Glutamatergic neuron (in vitro differentiated cells): ENCODE measurements at regions not wholly inside any gene's neighbourhood (a gene's known extent, or its start where the extent isn't known, plus 50 kb on each side); places are given as distances from the start of the nearest gene placed in this dataset.
"Not testable (repeated sequence)": the region's sequence is repeated elsewhere in the genome, so short reads cannot be mapped to it uniquely, and the experiment has no call there.

Experiments used
- DNase-seq: peaks from one replicate; pipeline ENCODE4 v3.0.0; 2022
- H3K27ac Mint-ChIP-seq: one replicate; pipeline ENCODE4 v1.8.0; 2020; ENCODE audit warnings: mild to moderate bottlenecking, mixed read lengths, inconsistent platforms; ENCODE audit not compliant: unreplicated experiment
- H3K27me3 Mint-ChIP-seq: one replicate; pipeline ENCODE4 v1.8.0; 2020; ENCODE audit warnings: mild to moderate bottlenecking, moderate library complexity, mixed read lengths, inconsistent platforms; ENCODE audit not compliant: unreplicated experiment
- H3K36me3 Mint-ChIP-seq: one replicate; pipeline ENCODE4 v1.8.0; 2020; ENCODE audit warnings: mild to moderate bottlenecking, mixed read lengths, inconsistent platforms; ENCODE audit not compliant: unreplicated experiment
- H3K4me1 Mint-ChIP-seq: one replicate; pipeline ENCODE4 v1.8.0; 2020; ENCODE audit warnings: mild to moderate bottlenecking, low read depth, mixed read lengths, inconsistent platforms; ENCODE audit not compliant: unreplicated experiment
- H3K4me3 Mint-ChIP-seq: one replicate; pipeline ENCODE4 v1.8.0; 2020; ENCODE audit warnings: mild to moderate bottlenecking, mixed read lengths, inconsistent platforms; ENCODE audit not compliant: unreplicated experiment
- H3K9me3 Mint-ChIP-seq: one replicate; pipeline ENCODE4 v1.8.0; 2020; ENCODE audit warnings: mild to moderate bottlenecking, moderate library complexity, mixed read lengths, inconsistent platforms; ENCODE audit not compliant: unreplicated experiment
- TF ChIP-seq, protein P1 (sequence below): fragments of 200-600 bp; sonication (generic); IDR thresholded peaks from one replicate; pipeline ENCODE4 v1.5.0; 2021; ENCODE audit not compliant: partially characterized antibody, unreplicated experiment

DNA sequence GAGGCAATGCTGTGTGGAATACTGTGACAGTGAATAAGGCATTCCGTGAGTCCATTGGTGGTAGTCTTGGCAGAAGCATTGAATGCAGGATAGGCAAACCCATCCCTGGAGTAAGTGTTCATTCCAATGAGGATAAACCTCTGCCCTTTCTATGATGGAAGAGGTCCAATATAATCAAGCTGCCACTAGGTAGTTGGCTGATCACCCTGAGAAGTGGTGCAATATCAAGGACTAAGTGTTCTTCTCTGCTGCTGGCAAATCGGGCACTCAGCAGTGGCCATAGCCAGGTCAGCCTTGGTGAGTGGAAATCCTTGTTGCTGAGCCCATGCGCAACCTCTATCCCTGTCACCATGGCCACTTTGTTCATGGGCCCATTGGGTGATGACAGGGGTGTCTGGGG lies 70.1 kb downstream of the FBXO4 start:
- Mint-ChIP-seq H3K27me3 (no peaks in the 10 kb centered on the region), H3K9me3 (peaks cover 2% of the 10 kb centered on the region), H3K4me3 (no peak overlapping the region), H3K27ac (no peak overlapping the region), H3K4me1 (no peaks in the 10 kb centered on the region), H3K36me3 (no peaks in the 10 kb centered on the region)
- no peak for DNase-seq
- TF ChIP-seq, protein P1, sequence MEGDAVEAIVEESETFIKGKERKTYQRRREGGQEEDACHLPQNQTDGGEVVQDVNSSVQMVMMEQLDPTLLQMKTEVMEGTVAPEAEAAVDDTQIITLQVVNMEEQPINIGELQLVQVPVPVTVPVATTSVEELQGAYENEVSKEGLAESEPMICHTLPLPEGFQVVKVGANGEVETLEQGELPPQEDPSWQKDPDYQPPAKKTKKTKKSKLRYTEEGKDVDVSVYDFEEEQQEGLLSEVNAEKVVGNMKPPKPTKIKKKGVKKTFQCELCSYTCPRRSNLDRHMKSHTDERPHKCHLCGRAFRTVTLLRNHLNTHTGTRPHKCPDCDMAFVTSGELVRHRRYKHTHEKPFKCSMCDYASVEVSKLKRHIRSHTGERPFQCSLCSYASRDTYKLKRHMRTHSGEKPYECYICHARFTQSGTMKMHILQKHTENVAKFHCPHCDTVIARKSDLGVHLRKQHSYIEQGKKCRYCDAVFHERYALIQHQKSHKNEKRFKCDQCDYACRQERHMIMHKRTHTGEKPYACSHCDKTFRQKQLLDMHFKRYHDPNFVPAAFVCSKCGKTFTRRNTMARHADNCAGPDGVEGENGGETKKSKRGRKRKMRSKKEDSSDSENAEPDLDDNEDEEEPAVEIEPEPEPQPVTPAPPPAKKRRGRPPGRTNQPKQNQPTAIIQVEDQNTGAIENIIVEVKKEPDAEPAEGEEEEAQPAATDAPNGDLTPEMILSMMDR, result no peak

DNA sequence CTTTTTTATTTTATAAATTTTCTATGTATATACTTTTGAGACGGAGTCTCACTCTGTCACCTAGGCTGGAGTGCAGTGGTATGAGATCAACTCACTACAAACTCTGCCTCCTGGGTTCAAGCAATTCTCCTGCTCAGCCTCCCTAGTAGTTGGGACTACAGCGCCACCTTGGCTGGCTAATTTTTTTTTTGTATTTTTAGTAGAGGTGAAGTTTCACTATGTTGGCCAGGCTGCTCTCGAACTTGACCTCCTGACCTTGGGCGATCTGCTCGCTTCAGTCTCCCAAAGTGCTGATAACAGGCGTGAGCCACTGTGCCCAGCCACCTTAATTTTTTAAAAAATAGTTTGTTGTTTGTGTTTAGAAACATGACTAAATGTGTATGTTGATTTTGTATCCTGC lies 76.6 kb downstream of the FBXO4 start:
- no peak overlapping the region for H3K4me3 Mint-ChIP-seq
- no peaks in the 10 kb centered on the region for H3K36me3 Mint-ChIP-seq
- H3K9me3 Mint-ChIP-seq, result no peaks in the 10 kb centered on the region
- H3K27me3 Mint-ChIP-seq, result no peaks in the 10 kb centered on the region
- H3K4me1 Mint-ChIP-seq, result no peaks in the 10 kb centered on the region
- no peak for DNase-seq
- TF ChIP-seq, protein P1, result no peak
- H3K27ac Mint-ChIP-seq, result no peak overlapping the region

DNA sequence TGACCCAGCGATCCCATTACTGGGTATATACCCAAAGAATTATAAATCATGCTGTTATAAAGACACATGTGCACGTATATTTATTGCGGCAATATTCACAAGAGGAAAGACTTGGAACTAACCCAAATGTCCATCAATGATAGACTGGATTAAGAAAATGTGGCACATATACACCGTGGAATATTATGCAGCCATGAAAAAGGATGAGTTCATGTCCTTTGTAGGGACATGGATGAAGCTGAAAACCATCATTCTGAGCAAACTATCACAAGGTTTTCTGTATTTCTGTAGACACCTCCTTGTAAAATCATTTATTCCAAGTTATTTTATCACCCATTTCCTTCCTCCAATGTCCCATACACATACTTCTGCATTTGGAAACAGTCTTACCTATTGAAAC lies 78.8 kb downstream of the FBXO4 start:
- H3K4me3 Mint-ChIP-seq, H3K27ac Mint-ChIP-seq, H3K27me3 Mint-ChIP-seq, H3K9me3 Mint-ChIP-seq, H3K36me3 Mint-ChIP-seq, H3K4me1 Mint-ChIP-seq, DNase-seq: not testable (repeated sequence)

DNA sequence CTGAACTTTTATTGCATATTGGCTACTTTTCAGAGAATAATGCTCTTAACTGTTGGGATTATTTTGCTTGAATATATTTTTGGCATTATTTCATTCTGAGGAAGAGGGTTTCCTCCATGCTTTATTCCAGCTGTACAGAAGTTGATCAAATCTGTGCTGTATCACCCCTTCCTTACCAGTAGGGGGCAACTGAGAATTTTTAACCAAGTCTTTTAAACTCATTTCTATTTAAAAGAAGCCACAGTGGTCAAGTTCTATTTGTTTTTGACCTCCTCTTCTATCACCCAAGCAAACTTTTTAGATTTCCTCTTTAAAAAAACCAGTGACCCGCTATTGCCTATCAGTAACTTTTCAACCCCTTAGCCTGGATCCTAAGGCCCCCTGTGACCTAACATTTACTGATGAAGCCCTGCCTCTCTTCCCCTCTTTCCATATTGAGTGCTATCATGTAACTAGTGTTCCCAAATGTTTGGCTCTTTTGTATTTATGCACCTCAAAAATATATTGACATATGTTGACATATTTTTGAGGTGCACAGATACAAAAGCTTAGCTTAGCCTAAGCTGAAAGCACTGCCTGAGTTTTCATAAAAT lies 80.6 kb downstream of the FBXO4 start:
- Mint-ChIP-seq H3K4me1 (no peaks in the 10 kb centered on the region), H3K27me3 (no peaks in the 10 kb centered on the region), H3K4me3 (no peak overlapping the region), H3K36me3 (no peaks in the 10 kb centered on the region), H3K27ac (no peak overlapping the region), H3K9me3 (no peaks in the 10 kb centered on the region)
- TF ChIP-seq, protein P1, result peak; percentile 85
- DNase-seq, result no peak

DNA sequence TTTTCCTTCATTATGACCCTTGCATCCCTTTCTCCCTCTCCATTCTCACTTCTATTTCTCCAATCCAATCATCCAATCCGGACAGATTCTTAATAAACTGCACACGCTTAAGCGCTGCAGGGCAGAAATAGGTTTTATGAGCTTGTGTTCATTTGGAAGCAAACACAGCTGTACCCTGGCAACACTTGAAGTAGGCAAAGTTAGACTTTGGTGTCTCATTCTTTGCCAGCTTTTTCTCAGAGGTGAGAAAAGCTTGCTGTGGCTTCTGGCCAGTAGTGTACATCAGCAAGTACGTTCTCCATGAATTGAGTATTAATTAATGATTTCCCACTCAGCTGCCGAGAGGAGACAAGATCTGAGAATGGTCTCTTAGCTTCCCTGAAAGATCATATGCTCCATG lies 88.5 kb downstream of the FBXO4 start:
- Mint-ChIP-seq H3K27ac (no peak overlapping the region), H3K9me3 (no peaks in the 10 kb centered on the region), H3K27me3 (no peaks in the 10 kb centered on the region), H3K4me1 (peaks cover 3% of the 10 kb centered on the region), H3K36me3 (no peaks in the 10 kb centered on the region), H3K4me3 (no peak overlapping the region)
- DNase-seq, result no peak
- TF ChIP-seq, protein P1, result no peak
